ENCODE measurements at regions not wholly inside any gene's neighbourhood (a gene's known extent, or its start where the extent isn't known, plus 50 kb on each side); places are given as distances from the start of the nearest gene placed in this dataset.
"Not testable (repeated sequence)": the region's sequence is repeated elsewhere in the genome, so short reads cannot be mapped to it uniquely, and the experiment has no call there.

DNA sequence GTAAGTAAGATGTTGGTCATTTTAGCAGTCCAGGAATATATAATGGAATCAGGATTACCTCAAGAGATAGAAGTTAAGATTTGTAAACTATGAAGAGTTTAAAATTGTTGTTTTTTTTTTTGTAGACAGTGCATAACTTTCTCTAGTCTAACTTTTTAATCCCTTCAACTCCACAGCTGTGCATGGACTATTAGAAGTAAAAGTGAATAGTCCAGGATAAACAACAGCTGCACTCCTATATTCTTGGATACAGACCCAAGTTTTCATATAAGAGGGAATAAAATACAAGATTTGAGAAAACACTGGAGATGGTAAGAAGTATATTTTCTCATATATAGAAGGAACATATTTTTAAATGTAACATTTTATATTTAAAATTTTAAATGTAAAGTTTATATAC lies 1509.9 kb downstream of the SLITRK5 start:
- no peak for DNase-seq (ENCODE audit: low read depth, low spot score)

DNA sequence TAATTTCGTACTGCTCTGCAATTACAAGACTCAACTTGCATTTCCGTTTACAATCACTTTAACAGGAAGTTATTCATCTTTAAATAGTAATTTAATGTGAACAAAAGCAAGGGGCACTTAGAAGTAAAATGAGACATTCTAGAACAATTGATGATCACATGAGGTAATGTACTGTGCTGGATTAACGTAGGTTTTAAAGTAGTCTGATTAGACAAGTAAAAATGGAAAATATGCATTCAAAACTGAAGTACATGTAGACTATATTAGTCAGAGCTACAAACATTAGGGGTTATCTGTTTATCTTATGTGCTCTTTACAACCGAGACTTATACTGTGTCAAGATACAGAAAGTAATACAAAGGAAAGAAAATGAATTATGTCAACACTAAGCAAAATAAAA lies 1528.0 kb downstream of the SLITRK5 start:
- no peak for DNase-seq (ENCODE audit: low read depth, low spot score)

DNA sequence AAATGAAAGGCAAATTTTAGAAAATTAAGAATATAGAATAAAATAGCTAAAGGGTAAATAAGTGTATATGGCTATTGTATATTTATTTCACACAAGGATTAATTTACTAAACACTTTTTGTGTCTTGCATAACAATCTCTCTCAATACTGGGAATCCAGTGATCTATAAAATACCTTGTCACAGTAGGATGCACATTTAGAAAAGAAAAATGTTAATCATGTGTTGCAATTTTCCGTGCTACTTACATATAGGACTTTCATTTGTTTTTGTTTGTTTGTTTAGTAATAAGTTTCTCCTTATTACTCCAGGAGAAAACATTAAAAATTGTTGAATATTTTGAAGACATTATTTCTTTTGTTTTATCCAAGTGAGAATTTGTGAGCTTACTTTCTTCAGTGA lies 1533.3 kb downstream of the SLITRK5 start:
- no peak for DNase-seq (ENCODE audit: low read depth, low spot score)

DNA sequence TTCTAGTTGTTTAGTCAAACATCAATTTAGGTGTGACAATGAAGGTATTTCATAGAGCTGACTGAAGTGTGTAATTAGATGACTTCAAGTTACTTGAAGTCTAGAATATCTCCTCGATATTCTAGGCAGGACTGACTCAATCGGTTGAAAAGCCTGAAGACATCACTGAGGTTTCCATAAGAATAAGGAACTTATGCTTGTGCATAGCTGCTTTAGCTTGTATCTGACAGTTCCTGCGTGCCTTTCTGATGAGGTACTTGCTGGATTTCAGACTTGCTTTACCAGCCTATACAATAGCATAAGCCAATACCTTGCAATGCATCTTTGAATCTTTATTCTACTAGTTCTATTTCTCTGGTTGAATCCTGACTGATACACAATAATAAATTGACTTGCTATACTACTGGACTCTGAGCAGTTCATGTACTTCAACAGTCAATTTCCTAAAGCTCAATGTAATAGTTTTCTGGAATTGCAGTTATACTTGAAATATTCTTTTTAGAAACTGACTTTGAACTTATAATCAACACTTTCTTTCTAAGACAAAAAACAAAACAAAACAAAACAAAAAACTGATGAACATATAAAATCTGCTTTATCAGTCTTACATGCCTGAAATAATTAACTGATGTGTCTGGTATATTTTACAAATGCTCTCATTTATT lies 1534.8 kb downstream of the SLITRK5 start:
- no peak for DNase-seq (ENCODE audit: low read depth, low spot score)

DNA sequence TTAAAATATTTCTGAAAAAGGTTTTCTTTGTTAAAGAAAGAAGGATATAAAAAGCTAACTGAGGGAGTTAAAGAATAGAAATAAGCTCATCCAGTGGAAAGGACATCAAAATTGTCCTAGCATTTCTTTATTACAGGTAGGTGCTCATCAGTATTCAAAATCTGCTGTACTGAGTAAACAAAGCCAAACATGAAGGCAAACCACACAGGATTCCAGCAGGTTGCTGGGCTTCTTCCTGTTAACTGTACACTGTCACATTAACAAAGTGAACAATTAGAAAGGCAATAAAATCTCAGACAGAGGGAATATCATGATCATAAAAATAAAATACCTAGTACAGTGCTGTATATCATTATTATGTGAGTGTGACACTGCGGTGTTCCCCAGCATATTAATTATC lies 1541.0 kb downstream of the SLITRK5 start:
- no peak for DNase-seq (ENCODE audit: low read depth, low spot score)

DNA sequence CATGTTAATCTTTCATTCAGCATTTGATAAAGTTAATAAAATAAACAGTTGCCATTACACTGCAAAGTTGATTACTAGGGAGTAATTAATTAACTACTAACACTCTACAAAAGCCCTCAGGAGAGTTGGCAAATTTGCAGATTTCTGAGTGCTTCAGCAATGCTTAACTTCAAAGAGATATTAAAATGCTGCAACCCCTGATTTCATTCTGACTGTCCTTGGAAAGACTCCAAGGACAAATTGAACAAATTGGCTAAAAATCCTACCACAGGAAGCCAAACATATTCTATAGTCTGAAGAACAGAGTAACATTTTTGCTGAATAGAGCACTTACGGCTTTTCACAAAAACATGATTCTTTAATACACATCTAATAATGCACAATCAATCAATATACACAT lies 1543.0 kb downstream of the SLITRK5 start:
- no peak for DNase-seq (ENCODE audit: low read depth, low spot score)

DNA sequence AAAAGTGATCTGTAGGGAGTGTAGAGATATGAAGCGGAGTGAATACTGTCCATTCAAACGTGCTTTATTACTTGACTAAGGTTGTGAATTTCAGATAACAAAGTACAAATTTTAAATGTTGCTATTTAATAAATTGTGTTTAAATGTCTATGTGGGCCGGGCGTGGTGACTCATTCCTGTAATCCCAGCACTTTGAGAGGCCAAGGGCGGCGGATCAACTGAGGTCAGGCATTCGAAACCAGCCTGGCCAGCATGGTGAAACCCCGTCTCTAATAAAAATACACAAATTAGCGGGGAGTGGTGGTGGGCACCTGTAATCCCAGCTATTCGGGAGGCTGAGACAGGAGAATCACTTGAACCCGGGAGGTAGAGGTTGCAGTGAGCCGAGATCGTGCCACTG lies 1544.1 kb downstream of the SLITRK5 start:
- not testable (repeated sequence) for DNase-seq (ENCODE audit: low read depth, low spot score)

DNA sequence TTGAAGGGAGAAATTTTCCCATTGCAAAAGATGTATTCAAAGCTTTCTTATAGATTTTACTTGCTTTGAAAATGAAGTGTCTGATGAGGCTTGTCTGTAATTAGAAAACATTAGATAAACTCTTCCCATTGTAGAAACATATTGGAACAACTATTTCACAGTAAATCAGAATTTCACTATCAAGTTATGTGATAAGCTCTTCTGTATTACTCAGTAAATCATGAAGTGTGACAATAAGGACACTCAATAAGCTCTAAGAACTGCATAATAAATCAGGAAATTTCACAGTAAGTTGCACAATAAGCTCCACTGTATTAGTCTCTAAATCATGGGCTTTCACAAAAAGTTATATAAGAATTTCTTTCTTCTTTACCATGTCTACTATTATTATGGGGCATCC lies 1546.6 kb downstream of the SLITRK5 start:
- DNase-seq (ENCODE audit: low read depth, low spot score), result no peak

DNA sequence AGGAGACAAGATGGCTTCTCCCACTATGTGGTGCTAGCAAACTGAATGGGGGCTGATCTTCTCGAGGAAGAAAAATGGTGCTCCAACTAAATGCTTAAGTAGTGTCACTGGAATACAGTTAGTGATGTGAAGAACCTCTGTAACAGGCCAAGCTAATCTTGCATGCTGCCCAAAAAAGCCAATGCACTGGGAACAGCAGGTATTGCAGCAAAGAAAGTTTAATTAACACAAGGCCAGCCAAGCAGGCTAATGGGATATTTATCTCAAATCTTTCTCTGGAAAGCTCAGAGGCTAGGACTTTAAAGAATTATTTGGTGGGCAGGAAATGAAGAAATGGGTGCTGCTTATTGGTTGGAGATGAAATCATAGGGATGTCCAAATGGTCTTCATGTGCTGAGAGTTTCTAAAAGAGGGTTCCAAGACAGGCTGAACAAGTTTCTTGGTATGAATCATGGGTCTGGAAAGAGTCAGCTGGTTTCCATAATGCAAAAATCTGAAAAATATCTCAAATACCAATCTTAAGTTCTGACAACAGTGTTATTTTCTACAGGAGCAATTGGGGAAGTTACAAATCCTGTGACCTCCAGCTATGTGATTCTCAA lies 1550.5 kb downstream of the SLITRK5 start:
- DNase-seq (ENCODE audit: low read depth, low spot score), result no peak

DNA sequence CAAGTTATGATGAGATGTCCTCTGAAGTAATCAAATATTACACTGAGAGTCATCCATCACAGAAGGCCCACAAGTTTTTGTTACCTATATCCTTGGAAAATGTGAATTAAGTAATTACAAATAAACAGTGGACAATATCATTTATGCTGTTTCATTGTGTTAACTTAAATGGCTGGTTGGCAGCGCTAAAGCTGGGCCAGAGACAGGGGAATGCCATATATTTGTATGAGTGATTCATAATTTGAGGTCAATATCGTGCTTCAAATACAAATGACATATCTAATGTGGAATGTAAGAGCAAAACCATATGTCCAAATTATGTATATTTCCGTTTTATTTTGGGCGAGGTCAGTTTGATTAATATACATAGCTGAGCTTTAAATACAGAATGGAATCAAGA lies 1556.2 kb downstream of the SLITRK5 start:
- DNase-seq (ENCODE audit: low read depth, low spot score), result no peak

DNA sequence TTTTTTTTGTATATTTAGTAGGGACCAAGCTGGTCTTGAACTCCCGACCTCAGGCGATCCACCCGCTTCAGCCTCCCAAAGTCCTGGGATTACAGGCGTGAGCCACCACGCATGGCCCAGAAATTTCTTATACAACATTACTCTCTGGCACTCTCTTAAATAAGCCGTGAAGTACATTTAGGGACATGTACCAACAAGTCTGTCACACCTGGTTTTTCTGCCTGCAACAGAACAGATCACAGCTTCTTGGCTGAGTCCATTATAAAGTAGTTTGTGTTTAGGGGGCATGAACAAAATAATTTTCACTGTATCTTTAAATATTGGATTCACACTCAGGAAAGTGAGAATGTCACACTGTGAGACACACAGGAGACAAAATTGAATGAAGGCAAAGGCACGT lies 1567.3 kb downstream of the SLITRK5 start:
- DNase-seq (ENCODE audit: low read depth, low spot score), result no peak

DNA sequence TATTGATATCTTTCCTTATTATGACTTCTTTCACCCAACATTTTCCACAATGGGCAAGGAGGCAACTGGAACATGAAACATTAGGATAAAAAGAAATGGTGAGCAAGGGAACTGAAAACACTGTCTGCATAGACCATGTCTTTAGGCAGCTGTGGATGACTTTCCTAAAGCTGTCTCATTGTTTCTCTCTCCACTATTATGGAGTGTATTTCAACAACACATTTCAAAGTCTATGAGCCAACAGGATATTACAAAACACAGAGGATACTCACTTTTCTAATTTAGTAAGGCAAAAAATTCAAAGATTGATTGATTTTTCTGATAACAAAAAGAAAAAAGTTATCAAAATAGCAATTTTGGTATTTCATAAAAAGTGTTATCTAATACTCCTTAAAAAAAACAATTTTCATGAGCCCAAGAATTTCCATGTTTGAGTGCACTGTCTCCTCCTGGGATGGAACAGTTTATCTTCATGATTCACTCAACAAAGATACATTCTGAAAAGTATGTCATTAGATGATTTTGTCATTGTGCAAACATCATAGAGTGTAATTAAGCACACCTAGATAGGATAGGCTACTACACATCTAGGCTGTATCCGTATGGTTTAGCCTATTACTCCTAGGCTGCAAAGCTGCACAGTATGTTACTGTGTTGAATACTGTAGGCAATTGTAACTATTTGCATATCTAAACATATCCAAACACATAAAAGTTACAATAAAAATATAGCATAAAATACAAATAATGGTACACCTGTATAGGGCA lies 1568.4 kb downstream of the SLITRK5 start:
- no peak for DNase-seq (ENCODE audit: low read depth, low spot score)

DNA sequence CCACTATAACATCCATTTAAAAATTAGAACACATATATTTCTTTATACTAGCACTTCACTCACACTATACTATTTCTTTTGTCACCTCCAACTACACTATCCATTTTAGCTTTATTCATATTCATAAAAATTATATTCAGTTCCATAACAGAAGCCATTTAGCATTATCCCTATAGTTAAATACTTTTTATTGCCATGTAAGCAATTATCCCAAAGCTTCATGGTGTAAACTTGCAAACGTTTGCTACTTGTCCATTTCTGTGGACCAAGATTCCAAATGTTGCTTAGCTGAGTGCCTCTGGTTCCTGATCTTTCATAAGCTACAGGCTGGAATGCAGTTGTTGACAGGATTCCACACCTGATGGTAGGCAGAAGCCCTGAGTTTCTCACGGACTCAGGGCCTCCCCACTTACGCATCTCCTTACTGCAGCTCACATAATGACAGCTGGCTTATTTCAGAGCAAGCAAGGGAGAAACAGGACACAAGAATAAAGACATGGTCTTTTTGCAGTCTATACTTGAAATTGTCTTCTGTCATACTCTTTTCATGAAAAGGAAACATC lies 1584.8 kb downstream of the SLITRK5 start:
- no peak for DNase-seq (ENCODE audit: low read depth, low spot score)

DNA sequence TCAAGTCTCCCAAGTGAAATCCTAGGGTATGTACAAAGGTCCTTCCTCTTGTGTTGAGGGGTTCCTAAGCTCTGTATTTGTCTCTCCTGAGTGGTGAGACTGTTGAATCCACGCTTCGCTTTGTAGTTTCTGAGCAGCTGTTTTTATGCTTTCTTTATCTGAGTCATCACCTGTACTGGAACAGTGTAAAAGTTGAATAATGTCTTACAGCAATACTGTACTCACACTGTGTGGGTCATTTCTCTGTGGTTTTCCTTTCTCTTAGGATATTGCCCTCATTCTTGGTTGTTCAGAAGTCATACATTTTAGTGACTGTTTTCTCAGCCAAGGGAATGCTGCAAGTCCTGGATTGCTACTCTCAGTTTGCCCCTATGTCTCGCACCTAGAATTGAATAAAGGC lies 1596.6 kb downstream of the SLITRK5 start:
- no peak for DNase-seq (ENCODE audit: low read depth, low spot score)

DNA sequence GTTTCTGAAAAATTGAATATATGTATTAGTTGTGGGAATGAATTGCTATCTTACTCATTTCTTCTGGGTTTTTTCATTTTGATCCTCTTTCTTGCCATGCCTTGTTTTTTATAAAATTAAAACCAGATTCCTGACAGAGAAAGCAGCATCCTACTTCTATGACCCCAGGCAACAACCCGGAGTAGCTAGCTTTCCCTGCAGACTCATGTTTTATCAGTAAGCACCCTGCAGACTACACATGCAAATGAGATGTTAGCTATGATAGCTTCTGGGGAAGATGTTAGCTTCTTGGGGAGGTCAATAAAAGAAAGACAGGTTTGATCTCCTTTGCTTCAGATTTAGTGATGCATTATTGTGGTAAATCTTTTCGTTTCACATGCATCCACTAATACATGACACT lies 1598.6 kb downstream of the SLITRK5 start:
- no peak for DNase-seq (ENCODE audit: low read depth, low spot score)

DNA sequence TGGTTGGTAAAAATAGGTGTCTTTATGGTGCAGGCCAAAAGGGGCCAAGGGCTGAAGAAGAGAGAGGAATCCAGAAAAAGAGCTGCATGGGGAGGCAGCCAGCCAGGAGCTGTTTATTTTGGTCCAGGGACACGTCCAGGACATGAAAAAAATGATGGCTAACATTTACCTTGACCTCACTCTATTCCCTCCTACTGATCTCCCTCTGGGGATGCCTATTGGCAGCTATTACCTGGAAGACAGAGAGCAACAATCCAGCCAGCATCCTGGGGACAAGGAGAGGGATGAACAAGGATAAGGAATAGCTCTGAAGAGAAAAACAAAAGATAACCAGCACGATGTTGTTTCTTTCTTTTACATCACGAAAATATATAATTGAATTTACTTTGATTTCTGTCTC lies 1599.6 kb downstream of the SLITRK5 start:
- no peak for DNase-seq (ENCODE audit: low read depth, low spot score)

DNA sequence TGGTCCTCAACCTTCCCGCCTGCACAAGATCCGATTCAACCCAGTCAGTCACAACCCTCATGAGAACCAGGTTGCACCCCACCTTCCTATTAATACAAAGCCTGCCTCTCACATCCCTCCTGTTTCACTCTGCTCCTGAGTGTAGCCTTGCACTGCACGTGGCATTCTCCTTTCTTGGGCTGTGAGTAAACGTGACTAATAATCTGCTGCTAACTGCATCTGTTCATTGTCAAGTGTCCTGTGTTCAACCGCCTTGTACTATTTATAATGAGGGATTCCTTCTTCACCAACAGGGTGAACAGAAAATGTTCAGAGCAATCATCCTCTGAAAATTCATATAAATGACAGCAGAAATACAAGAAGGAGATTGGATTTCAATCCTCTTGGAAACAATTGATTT lies 1608.2 kb downstream of the SLITRK5 start:
- DNase-seq (ENCODE audit: low read depth, low spot score), result no peak

DNA sequence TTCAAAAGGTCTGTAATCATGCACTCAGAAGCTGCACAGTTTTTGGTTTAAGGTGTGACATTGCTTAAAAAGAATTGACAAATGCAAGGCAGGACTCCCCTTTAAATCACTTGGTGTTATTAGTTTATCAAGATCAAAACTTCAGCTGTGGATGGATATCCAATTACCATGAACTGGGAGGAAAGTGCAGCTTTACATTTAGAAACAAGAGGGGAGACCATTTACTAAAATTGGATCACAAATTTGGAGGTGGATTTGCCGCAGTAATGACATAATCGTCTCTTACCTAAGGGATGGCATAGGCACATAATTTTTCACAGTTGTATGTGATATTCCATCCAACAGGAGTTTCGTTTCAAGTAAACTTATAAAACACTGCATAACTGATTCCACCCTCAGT lies 1610.2 kb downstream of the SLITRK5 start:
- DNase-seq (ENCODE audit: low read depth, low spot score), result no peak

DNA sequence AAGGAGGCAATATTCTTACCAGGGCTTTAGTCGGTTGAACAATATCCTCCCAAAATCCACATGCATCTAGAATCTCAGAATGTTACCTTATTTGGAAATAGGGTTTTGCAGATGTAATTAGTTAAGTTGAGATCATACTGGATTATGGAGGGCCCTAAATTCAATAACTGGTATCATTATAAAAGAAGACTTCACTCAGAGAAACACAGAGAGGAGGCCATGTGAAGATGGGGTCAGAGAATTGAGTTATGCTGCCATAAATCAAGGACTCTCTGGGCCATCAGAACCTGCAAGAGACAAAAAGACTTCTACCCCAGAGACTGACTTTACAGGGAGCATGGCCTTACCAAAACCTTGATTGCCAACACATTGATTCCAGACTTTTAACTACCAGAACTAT lies 1611.1 kb downstream of the SLITRK5 start:
- no peak for DNase-seq (ENCODE audit: low read depth, low spot score)

DNA sequence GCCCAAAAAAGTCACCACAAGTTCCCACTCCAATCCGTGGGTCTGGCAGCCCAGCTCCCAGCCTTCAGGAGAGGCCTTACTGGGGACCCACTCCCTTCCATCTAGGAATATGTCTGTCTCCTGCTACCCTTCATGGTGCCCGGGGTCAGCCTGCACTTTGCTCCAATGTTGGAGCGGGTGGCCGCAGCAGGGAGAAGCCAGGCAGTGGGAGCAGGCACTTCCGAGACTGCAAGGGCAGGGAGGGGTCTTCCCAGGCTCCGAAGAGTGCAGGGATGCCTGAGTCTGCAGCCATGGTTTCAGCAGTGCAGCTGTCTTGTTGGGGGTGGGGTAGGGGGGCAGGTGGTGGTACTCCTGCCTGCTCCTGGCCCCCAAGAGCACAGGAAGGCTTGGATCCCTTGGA lies 1616.2 kb downstream of the SLITRK5 start:
- no peak for DNase-seq (ENCODE audit: low read depth, low spot score)

DNA sequence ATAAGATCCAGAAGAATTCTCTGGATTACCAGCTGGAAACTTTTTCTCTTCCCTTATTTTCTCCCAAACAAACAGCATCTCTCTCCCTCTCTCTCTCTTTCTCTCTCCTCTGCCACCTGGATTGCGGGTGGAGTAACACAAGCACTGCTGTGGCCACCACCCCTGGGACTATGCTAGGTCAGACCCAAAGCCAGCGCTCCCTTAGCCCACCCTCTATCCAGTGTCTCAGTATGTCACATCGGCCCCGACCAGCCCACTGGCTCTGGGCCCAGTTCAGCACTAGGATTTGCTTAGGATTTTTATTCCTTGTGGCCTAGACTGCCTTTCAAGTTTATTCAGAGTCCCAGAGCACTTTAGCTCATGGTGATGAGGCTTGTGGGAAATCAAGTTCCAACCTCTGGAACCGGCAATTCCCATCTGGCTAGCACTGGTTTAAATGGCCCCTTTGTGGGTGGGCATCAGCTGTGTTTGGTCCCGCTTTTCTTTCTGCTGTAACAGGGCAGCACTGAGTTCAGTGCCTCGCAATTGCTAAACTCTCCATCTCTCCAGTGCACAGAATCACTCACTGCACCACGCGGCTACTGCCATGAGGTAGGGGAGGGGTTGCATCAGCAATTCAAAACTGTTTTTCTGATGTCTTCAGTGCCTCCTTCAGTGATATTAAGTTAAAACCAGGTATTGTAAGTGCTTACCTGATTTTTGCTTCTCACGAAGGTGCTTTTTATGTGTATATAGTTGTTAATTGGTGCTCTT lies 1623.1 kb downstream of the SLITRK5 start:
- no peak for DNase-seq (ENCODE audit: low read depth, low spot score)

DNA sequence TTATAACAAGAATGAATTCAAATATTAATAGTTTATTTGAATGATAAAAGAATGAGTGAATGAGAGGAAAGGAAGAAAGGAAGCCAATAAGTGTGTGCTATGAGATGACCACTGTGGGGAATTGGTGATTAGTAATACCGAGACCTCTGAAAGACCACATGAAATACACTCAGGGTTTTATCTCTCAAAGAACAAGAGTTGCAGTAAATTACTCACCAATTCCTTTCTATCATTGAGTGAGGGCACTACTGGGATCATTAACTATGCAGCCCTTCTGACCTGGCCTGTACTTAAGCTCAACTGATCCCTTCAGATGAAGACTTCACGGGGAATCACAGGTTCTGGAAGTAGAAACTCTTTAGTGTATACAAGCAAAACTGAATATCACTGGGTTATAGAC lies 1636.1 kb downstream of the SLITRK5 start:
- no peak for DNase-seq (ENCODE audit: low read depth, low spot score)
